ENCODE measurements at regions not wholly inside any gene's neighbourhood (a gene's known extent, or its start where the extent isn't known, plus 50 kb on each side); places are given as distances from the start of the nearest gene placed in this dataset.
A peak's percentile ranks its signal among the peaks of the same experiment; 100 is the strongest.

DNA sequence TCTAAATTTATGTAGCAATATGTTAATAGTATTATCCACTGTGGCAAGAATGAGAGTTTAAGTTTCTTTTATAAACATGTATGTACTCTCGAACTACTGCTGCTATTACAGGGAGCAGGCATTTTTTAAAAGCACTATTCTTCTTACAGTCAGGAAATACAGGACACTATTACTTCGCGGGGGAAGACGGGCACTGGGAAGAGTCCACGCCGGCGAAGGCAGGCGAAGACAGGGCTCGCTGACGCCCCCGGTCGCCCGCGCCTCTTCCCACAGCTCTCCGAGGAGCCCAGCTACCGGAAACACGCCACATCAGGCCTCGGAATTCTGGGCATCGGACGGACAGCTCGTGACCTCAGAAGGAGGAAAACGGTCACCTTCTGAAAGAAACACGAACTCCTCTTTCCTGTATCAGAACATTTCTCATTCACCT lies 90.2 kb downstream of the FAM161A start:
- Histone ChIP-seq H3K27ac (peak overlapping the region; percentile 93 to 98), H3K4me3 (peak overlapping the region; percentile 73)
- DNase-seq (ENCODE audit: low spot score), result peak; percentile 90
- TF ChIP-seq, protein P1, sequence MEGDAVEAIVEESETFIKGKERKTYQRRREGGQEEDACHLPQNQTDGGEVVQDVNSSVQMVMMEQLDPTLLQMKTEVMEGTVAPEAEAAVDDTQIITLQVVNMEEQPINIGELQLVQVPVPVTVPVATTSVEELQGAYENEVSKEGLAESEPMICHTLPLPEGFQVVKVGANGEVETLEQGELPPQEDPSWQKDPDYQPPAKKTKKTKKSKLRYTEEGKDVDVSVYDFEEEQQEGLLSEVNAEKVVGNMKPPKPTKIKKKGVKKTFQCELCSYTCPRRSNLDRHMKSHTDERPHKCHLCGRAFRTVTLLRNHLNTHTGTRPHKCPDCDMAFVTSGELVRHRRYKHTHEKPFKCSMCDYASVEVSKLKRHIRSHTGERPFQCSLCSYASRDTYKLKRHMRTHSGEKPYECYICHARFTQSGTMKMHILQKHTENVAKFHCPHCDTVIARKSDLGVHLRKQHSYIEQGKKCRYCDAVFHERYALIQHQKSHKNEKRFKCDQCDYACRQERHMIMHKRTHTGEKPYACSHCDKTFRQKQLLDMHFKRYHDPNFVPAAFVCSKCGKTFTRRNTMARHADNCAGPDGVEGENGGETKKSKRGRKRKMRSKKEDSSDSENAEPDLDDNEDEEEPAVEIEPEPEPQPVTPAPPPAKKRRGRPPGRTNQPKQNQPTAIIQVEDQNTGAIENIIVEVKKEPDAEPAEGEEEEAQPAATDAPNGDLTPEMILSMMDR (IDR thresholded peaks at IDR 0.05), result no peak

DNA sequence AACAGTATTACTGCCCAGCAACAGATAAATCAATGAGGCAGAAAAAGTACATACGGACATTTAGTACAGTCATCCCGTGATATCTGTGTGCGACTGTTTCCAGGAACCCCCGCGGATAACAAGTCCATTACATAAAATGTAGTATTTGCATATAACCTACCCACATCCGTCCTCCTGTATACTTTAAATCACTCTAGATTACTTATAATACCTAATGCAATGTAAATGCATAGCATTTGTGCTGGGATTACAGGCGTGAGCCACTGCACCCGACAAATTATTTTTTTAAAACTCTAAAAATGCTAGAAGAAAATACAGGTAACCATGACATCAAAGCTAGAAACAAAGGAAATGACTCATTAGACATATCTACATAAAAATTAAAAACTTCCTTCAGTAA lies 91.6 kb downstream of the FAM161A start:
- no peak overlapping the region for H3K27ac ChIP-seq
- TF ChIP-seq, protein P1 (IDR thresholded peaks at IDR 0.05), result no peak
- no peak for DNase-seq (ENCODE audit: low spot score)
- no peak overlapping the region for H3K4me3 ChIP-seq

DNA sequence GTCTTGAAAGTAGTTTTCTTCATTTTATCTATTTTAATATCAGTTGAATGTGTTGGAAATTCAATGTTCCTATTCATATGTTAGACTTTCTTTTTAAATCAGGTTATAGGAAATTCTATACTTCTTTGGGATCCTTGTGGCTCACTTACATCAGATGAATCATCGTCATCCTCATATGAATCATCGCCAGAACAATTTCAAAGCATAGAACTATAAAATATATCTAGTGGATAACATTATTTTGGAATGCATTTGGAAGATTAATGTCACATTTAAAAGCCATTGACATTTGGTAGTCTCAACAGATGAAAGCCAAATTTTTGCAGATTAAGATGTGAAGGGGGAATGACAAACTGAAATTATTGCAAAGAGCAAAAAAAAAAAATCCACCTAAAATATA lies 94.1 kb downstream of the FAM161A start:
- DNase-seq (ENCODE audit: low spot score), result no peak

DNA sequence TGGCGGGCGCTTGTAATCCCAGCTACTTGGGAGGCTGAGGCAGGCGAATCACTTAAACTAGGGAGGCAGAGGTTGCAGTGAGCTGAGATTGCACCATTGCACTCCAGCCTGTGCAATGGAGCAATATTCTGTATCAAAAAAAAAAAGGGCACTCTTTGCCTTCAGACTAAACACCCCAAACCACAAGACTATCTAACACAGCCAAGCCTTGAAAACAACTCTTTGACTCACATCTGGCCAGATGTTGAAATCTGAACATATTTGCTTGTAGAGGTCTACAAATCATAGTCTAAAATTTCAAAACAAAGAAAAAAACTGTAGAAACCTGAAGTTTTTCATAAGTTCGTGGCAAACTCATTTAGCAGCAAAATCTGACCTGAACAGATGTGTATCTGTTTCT lies 94.9 kb downstream of the FAM161A start:
- TF ChIP-seq, protein P1 (IDR thresholded peaks at IDR 0.05), result no peak

More for the DNA sequence above, 94.1 kb downstream of the FAM161A start:
- Histone ChIP-seq H3K27ac (no peak overlapping the region), H3K4me3 (no peak overlapping the region)
- TF ChIP-seq, protein P1 (IDR thresholded peaks at IDR 0.05), result no peak

DNA sequence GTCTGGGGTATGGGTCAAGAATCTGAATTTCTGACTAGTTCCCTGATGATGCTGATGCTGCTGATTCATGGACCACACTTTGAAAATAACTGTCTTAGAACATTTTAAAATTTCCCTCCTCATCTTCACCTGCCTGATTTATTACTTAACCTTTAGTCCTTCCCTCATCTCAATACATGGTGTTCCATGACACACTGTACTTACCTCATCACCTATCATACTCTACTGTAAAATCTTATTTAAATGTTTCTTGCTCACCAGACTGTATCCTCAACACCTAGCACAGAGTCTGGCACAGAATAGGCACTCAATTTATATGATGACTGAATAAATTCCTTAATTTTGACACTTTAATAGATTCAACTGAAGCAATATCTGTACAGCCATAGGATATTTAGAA lies 95.7 kb downstream of the FAM161A start:
- TF ChIP-seq, protein P1 (IDR thresholded peaks at IDR 0.05), result no peak
- no peak overlapping the region for H3K27ac ChIP-seq
- DNase-seq (ENCODE audit: low spot score), result no peak
- no peak overlapping the region for H3K4me3 ChIP-seq

More for the DNA sequence above, 94.9 kb downstream of the FAM161A start:
- DNase-seq (ENCODE audit: low spot score), result no peak
- H3K4me3 ChIP-seq, result no peak overlapping the region
- H3K27ac ChIP-seq, result no peak overlapping the region

DNA sequence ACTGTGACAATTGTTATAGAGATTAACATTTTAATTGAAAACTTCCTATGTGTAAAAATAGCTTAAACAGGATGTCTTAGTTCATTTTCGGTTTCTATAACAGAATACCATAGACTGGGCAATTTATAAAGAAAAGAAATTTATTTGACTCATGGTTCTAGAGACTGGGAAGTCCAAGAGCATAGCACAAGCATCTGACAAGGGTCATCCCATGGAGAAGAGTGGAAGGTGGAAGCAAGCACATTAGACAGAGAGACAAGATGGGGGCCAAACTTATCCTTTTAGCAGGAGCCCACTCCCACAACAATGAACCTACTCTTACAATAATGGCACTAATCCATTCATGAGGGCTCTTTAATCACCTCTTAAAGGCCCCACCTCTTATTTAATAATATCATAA lies 100.3 kb downstream of the FAM161A start:
- DNase-seq (ENCODE audit: low spot score), result no peak
- TF ChIP-seq, protein P1 (IDR thresholded peaks at IDR 0.05), result no peak
- Histone ChIP-seq H3K4me3 (no peak overlapping the region), H3K27ac (no peak overlapping the region)

DNA sequence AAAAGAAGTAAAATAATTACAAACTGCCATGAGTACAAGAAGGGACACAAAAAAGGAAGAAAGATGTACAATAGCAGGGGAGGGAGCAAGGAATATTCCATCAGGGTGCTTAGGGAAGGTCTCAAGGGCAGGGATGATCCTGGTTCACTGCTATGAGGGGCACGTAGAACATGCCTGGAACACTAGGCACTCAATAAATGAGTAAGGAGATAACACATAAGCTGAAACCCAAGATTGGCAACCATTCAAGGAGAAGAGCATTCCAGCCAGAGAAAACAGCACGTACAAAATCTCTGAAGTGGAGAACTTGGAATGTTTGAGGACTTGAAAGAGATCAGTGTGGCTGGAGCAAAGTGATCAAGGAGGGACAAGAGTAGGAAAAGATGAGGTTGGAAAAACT lies 103.2 kb downstream of the FAM161A start:
- no peak overlapping the region for H3K27ac ChIP-seq
- no peak for DNase-seq (ENCODE audit: low spot score)

More for the DNA sequence above, 103.2 kb downstream of the FAM161A start:
- TF ChIP-seq, protein P1 (IDR thresholded peaks at IDR 0.05), result no peak
- H3K4me3 ChIP-seq, result no peak overlapping the region

All from coronary artery (tissue), 2 donors.